ENCODE measurements at regions not wholly inside any gene's neighbourhood (a gene's known extent, or its start where the extent isn't known, plus 50 kb on each side); places are given as distances from the start of the nearest gene placed in this dataset.
"Not testable (repeated sequence)": the region's sequence is repeated elsewhere in the genome, so short reads cannot be mapped to it uniquely, and the experiment has no call there.

GRCh38 chr1:196043268-196043667, 565.0 kb downstream of the KCNT2 start:
- no peak for DNase-seq (ENCODE audit: low read depth)

DNA sequence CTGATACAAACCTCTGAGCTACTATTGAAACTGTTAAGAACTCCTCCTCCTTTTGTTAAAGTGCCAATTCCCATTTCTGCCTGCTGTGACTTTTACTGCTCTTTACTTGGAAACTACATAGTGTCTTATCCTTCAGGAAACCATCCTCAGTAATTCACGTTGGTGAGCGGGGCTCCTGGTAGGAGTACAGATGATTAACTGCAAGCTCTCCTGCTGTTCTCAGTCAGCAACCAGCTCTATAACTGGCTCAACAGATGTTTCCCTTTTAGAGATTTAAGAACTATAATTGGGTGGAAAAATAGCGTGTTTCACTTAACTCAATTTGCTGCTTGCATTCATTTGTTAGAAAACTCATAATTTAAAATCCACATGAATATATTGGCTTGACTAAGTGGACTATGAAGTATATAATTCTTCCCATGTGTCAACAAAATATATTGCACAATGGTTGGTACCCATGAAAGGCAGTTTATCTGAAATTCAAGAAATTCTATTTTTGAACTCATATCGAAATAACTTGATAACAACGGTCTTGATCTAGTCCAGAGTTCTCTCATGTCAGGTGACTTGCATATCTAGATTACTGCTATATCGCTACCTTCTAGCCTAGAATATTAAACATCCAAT, 574.0 kb downstream of the KCNT2 start:
- no peak for TF ChIP-seq CTCF (IDR thresholded peaks at IDR 0.05; ENCODE audit: low read length, missing control alignments)
- H3K4me3 ChIP-seq (replicated peaks; ENCODE audit: low read depth, low read length): no peak overlapping the region
- DNase-seq (ENCODE audit: low read depth): peak; percentile 3

More at GRCh38 chr1:196043268-196043667, 565.0 kb downstream of the KCNT2 start:
- no peak for TF ChIP-seq CTCF (IDR thresholded peaks at IDR 0.05; ENCODE audit: low read length, missing control alignments)
- H3K4me3 ChIP-seq (replicated peaks; ENCODE audit: low read depth, low read length): no peak overlapping the region

- DNase-seq (ENCODE audit: low read depth); H3K4me3 ChIP-seq (replicated peaks; ENCODE audit: low read depth, low read length): not testable (repeated sequence)
Measured at GRCh38 chr1:196031387-196031786, 576.9 kb downstream of the KCNT2 start.

GRCh38 chr1:196030455-196030854, 577.8 kb downstream of the KCNT2 start:
- no peak overlapping the region for H3K4me3 ChIP-seq (replicated peaks; ENCODE audit: low read depth, low read length)
- DNase-seq (ENCODE audit: low read depth): no peak
- TF ChIP-seq CTCF (IDR thresholded peaks at IDR 0.05; ENCODE audit: low read length, missing control alignments): no peak

GRCh38 chr1:196029410-196029809, 578.8 kb downstream of the KCNT2 start:
- no peak for DNase-seq (ENCODE audit: low read depth)
- no peak for TF ChIP-seq CTCF (IDR thresholded peaks at IDR 0.05; ENCODE audit: low read length, missing control alignments)

DNA sequence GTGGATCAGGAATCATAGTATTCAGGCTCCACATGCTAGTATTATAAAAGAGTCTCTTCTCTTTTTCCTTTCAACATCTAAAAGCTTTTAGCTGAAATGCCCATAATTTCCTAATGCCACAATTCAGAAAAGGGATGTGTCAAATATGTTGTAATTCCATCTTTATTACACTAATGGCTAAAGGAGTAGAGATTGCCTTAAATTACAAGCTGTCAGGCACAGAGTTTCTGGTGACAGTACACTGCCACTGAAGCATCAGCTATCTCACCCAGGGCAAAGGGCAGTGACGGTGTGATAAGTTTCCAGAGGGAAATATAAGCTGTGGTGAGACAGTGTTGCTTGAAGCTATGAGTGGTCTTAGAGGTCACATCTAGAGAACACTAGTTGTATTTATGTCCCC, 581.1 kb downstream of the KCNT2 start:
- no peak overlapping the region for H3K4me3 ChIP-seq (replicated peaks; ENCODE audit: low read depth, low read length)
- no peak for DNase-seq (ENCODE audit: low read depth)
- no peak for TF ChIP-seq CTCF (IDR thresholded peaks at IDR 0.05; ENCODE audit: low read length, missing control alignments)

More at GRCh38 chr1:196029410-196029809, 578.8 kb downstream of the KCNT2 start:
- H3K4me3 ChIP-seq (replicated peaks; ENCODE audit: low read depth, low read length): no peak overlapping the region

- not testable (repeated sequence) for DNase-seq (ENCODE audit: low read depth); H3K4me3 ChIP-seq (replicated peaks; ENCODE audit: low read depth, low read length)
Measured at GRCh38 chr1:196021174-196021573, 587.1 kb downstream of the KCNT2 start.

DNA sequence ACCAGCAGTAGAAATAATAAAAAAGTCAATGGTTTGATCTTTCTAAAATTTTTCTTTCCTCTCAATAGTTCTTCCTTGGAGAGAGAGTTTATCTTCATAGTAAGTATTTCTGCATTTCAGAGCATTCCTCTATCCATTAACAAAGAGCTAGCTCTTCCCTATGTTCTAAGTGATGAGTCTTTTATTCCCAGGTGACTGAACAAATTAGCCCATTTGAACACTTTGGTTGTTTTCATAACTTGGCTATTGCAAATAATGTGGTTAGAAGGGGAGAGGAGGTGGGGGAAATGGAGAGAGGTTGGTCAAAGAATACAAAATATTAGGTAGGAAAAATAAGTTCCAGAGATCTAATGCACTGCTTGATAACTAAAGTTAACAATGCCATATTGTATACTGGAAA, 598.9 kb downstream of the KCNT2 start:
- H3K4me3 ChIP-seq (replicated peaks; ENCODE audit: low read depth, low read length): no peak overlapping the region
- DNase-seq (ENCODE audit: low read depth): no peak
- TF ChIP-seq CTCF (IDR thresholded peaks at IDR 0.05; ENCODE audit: low read length, missing control alignments): no peak
